ENCODE measurements at regions not wholly inside any gene's neighbourhood (a gene's known extent, or its start where the extent isn't known, plus 50 kb on each side); places are given as distances from the start of the nearest gene placed in this dataset.

DNA sequence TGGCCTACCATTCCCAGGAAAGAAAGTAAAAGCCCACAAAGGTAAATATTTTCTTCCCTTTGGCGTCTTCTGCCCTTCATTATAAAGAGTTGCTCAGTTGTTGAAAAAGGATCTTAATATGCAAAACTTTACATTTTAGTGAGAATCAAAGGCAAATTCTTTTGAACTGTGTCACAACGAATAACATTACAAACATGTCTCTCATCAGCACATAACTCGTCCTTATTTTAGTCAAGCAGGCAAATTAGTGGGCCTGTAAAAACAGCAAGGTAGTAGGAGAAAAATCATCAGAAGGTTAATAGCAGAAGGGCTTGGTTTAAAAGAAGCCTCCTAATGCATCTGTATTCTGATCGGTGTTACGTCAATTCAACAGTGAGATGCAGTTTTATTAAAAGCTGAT lies 647.3 kb upstream of the DIPK2B start:
- TF ChIP-seq POLR2A (IDR thresholded peaks at IDR 0.05) = no peak
- TF ChIP-seq CTCF (IDR thresholded peaks at IDR 0.05) = no peak
- TF ChIP-seq EP300 (IDR thresholded peaks at IDR 0.05) = no peak
- no peak for TF ChIP-seq POLR2AphosphoS5 (IDR thresholded peaks at IDR 0.05)
